GM21381 (cell line): ENCODE measurements at regions not wholly inside any gene's neighbourhood (a gene's known extent, or its start where the extent isn't known, plus 50 kb on each side); places are given as distances from the start of the nearest gene placed in this dataset.
"Not testable (repeated sequence)": the region's sequence is repeated elsewhere in the genome, so short reads cannot be mapped to it uniquely, and the experiment has no call there.

Experiments used
- ATAC-seq: cut with Tn5 transposase; IDR thresholded peaks from one replicate; pipeline ENCODE4 v1.9.1; 2021; ENCODE audit warnings: mild to moderate bottlenecking, moderate library complexity; ENCODE audit not compliant: unreplicated experiment

GRCh38 chr4:171378323-171378722 lies 434.9 kb upstream of the GALNTL6 start:
- ATAC-seq, result no peak

- ATAC-seq, result no peak
These were observed 436.5 kb upstream of the GALNTL6 start for GRCh38 chr4:171376724-171377123.

GRCh38 chr4:171353535-171353934 lies 459.7 kb upstream of the GALNTL6 start:
- ATAC-seq, result no peak

- no peak for ATAC-seq
These were observed 465.1 kb upstream of the GALNTL6 start for GRCh38 chr4:171348090-171348489.

GRCh38 chr4:171342646-171343045 lies 470.6 kb upstream of the GALNTL6 start:
- no peak for ATAC-seq

- ATAC-seq, result no peak
These were observed 472.9 kb upstream of the GALNTL6 start for GRCh38 chr4:171340258-171340657.

- ATAC-seq, result no peak
These were observed 478.7 kb upstream of the GALNTL6 start for GRCh38 chr4:171334549-171334948.

GRCh38 chr4:171308661-171309060 lies 504.5 kb upstream of the GALNTL6 start:
- ATAC-seq, result no peak

- not testable (repeated sequence) for ATAC-seq
These were observed 515.0 kb upstream of the GALNTL6 start for GRCh38 chr4:171298048-171298718.

- ATAC-seq, result no peak
These were observed 524.3 kb upstream of the GALNTL6 start for GRCh38 chr4:171288816-171289432.

- no peak for ATAC-seq
These were observed 531.8 kb upstream of the GALNTL6 start for GRCh38 chr4:171281359-171281758.

- no peak for ATAC-seq
These were observed 534.1 kb upstream of the GALNTL6 start for GRCh38 chr4:171279131-171279530.

GRCh38 chr4:171266671-171267070 lies 546.5 kb upstream of the GALNTL6 start:
- ATAC-seq, result no peak

- no peak for ATAC-seq
These were observed 547.9 kb upstream of the GALNTL6 start for GRCh38 chr4:171265190-171265818.

GRCh38 chr4:171256223-171256622 lies 557.0 kb upstream of the GALNTL6 start:
- ATAC-seq, result no peak

- ATAC-seq, result no peak
These were observed 566.3 kb upstream of the GALNTL6 start for GRCh38 chr4:171246948-171247347.

- no peak for ATAC-seq
These were observed 570.4 kb upstream of the GALNTL6 start for GRCh38 chr4:171242831-171243230.

- ATAC-seq, result no peak
These were observed 574.0 kb upstream of the GALNTL6 start for GRCh38 chr4:171239196-171239595.

- no peak for ATAC-seq
These were observed 577.7 kb upstream of the GALNTL6 start for GRCh38 chr4:171235521-171235920.

- ATAC-seq, result not testable (repeated sequence)
These were observed 583.9 kb upstream of the GALNTL6 start for GRCh38 chr4:171229354-171229753.

GRCh38 chr4:171221181-171221580 lies 592.0 kb upstream of the GALNTL6 start:
- no peak for ATAC-seq

GRCh38 chr4:171203425-171203824 lies 609.8 kb upstream of the GALNTL6 start:
- ATAC-seq, result no peak
